Vagina (tissue), 2 donors: ENCODE measurements at regions not wholly inside any gene's neighbourhood (a gene's known extent, or its start where the extent isn't known, plus 50 kb on each side); places are given as distances from the start of the nearest gene placed in this dataset.

Experiments used
- DNase-seq, 2 donors: peaks; one replicate each; pipeline ENCODE4 v3.0.0-alpha.2; 2017; ENCODE audit errors: extremely low spot score in 2 of 2
- H3K27ac ChIP-seq: fragments of 200-600 bp; sonication (generic); one replicate; pipeline ENCODE4 v1.5.1; 2019
- H3K27me3 ChIP-seq: fragments of 200-600 bp; sonication (generic); one replicate; pipeline ENCODE4 v1.5.1; 2019
- H3K36me3 ChIP-seq, 2 donors: fragments of 200-600 bp; sonication (generic); one replicate each; pipeline ENCODE4 v1.5.1; 2017 to 2019
- H3K4me1 ChIP-seq: fragments of 200-600 bp; sonication (generic); one replicate; pipeline ENCODE4 v1.5.1; 2019
- H3K4me3 ChIP-seq, 2 donors: fragments of 200-600 bp; sonication (generic); 1 replicate in 1 of 2; 2 replicates in 1 of 2; pipeline ENCODE4 v1.5.1; 2016 to 2019
- H3K9me3 ChIP-seq: fragments of 200-600 bp; sonication (generic); one replicate; pipeline ENCODE4 v1.5.1; 2019
- CTCF ChIP-seq, 3 experiments: fragments of 450-650 bp in 2 of 3; fragments of 200-600 bp in 1 of 3; sonication (generic) in 1 of 3; IDR thresholded peaks; one replicate each; pipeline ENCODE4 v1.5.1; 2017 to 2019; ENCODE audit warnings: antibody characterized with exemption in 3 of 3, mild to moderate bottlenecking in 2 of 3, moderate library complexity in 2 of 3
- POLR2A ChIP-seq, 2 donors: fragments of 450-650 bp; IDR thresholded peaks; one replicate each; pipeline ENCODE4 v1.6.1; 2017; ENCODE audit warnings: antibody characterized with exemption in 2 of 2, mild to moderate bottlenecking in 2 of 2, moderate library complexity in 2 of 2
- POLR2AphosphoS5 ChIP-seq, 2 donors: sonication (generic); formaldehyde crosslinking; IDR thresholded peaks; one replicate each; pipeline ENCODE4 v1.9.0; 2017; ENCODE audit warnings: antibody characterized with exemption in 2 of 2, mild to moderate bottlenecking in 2 of 2, low read depth in 1 of 2; ENCODE audit not compliant: insufficient read depth in 1 of 2
- intact Hi-C: fragments of 100-400 bp; cut with DNase I; formaldehyde crosslinking; loops from one replicate; pipeline ENCODE4 v1.15.1; 2023

GRCh38 chr12:85405262-85405661, 125.2 kb downstream of the ALX1 start:
- Histone ChIP-seq H3K27ac (no peak overlapping the region), H3K27me3 (no peaks in the 10 kb centered on the region), H3K4me3 (no peak overlapping the region), H3K4me1 (no peaks in the 10 kb centered on the region), H3K9me3 (no peaks in the 10 kb centered on the region), H3K36me3 (no peaks in the 10 kb centered on the region)
- TF ChIP-seq POLR2AphosphoS5 (IDR thresholded peaks at IDR 0.05; ENCODE audit: insufficient read depth in 1 of 2, low read depth in 1 of 2), result no peak
- no peak for TF ChIP-seq POLR2A (IDR thresholded peaks at IDR 0.05)
- no peak for TF ChIP-seq CTCF (IDR thresholded peaks at IDR 0.05)
- intact Hi-C loops, result no loop called here
- no peak for DNase-seq

DNA sequence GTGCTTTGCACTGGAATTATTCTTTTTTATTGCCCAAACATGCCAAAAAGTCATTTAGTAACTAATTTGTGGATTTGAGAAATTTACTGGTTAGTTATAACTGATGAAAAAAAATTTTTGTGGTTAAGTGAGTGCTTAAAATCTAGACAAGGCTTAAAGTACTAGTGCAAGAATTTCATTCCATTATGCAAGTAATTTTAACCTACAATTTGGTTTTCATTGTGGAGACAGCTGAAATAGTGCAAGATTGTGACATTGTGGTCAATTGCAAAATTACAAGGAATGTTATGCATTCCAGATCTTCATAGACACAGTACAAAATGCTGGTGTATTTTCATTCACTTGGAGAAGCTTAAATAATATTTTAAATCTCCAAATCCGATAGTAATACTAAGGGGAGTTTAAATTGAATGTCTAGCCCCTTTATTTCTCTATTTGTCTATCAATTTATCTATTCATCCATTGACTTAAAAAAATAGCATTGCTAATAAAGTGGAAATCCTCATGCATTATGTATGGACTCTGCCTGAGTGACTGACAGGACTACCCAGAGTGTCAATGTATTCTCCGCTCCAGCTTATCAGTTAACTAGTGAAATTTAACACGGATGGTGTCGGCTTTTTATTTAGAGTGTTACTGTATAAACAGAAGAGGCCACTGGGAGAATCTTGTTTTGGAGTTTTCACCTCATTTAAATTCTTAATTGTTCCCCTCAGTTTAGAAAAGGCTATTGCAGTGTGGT, 125.9 kb downstream of the ALX1 start:
- H3K4me3 ChIP-seq, result no peak overlapping the region
- H3K36me3 ChIP-seq, result no peaks in the 10 kb centered on the region
- no peak for TF ChIP-seq POLR2AphosphoS5 (IDR thresholded peaks at IDR 0.05; ENCODE audit: insufficient read depth in 1 of 2, low read depth in 1 of 2)

GRCh38 chr12:85413266-85413665, 133.2 kb downstream of the ALX1 start:
- no peak overlapping the region for H3K27ac ChIP-seq
- no peaks in the 10 kb centered on the region for H3K9me3 ChIP-seq
- DNase-seq, result no peak
- no peak overlapping the region for H3K4me3 ChIP-seq
- intact Hi-C loops, result no loop called here
- H3K36me3 ChIP-seq, result no peaks in the 10 kb centered on the region
- no peaks in the 10 kb centered on the region for H3K27me3 ChIP-seq
- no peaks in the 10 kb centered on the region for H3K4me1 ChIP-seq
- TF ChIP-seq POLR2AphosphoS5 (IDR thresholded peaks at IDR 0.05; ENCODE audit: insufficient read depth in 1 of 2, low read depth in 1 of 2) (no peak), POLR2A (IDR thresholded peaks at IDR 0.05) (no peak), CTCF (IDR thresholded peaks at IDR 0.05) (no peak)

More for the DNA sequence above, 125.9 kb downstream of the ALX1 start:
- Histone ChIP-seq H3K27ac (no peak overlapping the region), H3K27me3 (no peaks in the 10 kb centered on the region), H3K9me3 (no peaks in the 10 kb centered on the region), H3K4me1 (no peaks in the 10 kb centered on the region)
- no peak for DNase-seq
- intact Hi-C loops, result no loop called here

DNA sequence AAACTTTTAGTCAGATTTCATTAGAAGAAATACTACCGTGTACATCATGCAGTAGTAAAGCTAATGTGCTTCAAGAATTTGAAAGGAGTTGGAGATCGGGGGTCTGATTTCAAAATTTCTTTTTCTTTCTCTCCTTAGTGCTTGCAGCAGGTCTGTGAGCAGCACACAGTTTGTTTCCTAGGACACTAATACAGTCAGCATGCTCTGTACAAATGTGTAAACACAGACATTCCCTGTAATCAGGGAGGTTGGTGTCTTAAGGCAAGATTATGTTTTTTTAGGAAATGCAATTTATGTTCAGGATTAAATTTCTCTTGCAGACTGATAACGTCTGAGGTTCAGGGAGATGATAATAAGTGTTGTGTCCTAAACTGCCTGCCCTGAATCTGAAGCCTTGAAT, 142.7 kb downstream of the ALX1 start:
- Histone ChIP-seq H3K36me3 (no peaks in the 10 kb centered on the region), H3K4me3 (no peak overlapping the region), H3K4me1 (no peaks in the 10 kb centered on the region), H3K27ac (no peak overlapping the region), H3K9me3 (no peaks in the 10 kb centered on the region), H3K27me3 (no peaks in the 10 kb centered on the region)
- intact Hi-C loops, result no loop called here
- TF ChIP-seq POLR2A (IDR thresholded peaks at IDR 0.05), result no peak
- no peak for TF ChIP-seq CTCF (IDR thresholded peaks at IDR 0.05)
- TF ChIP-seq POLR2AphosphoS5 (IDR thresholded peaks at IDR 0.05; ENCODE audit: insufficient read depth in 1 of 2, low read depth in 1 of 2), result no peak
- DNase-seq, result no peak

GRCh38 chr12:85423947-85424346, 143.9 kb downstream of the ALX1 start:
- no peaks in the 10 kb centered on the region for H3K27me3 ChIP-seq
- no peak overlapping the region for H3K4me3 ChIP-seq
- H3K4me1 ChIP-seq, result no peaks in the 10 kb centered on the region
- DNase-seq, result no peak
- H3K36me3 ChIP-seq, result no peaks in the 10 kb centered on the region
- TF ChIP-seq POLR2A (IDR thresholded peaks at IDR 0.05), result no peak
- TF ChIP-seq POLR2AphosphoS5 (IDR thresholded peaks at IDR 0.05; ENCODE audit: insufficient read depth in 1 of 2, low read depth in 1 of 2), result no peak
- no peaks in the 10 kb centered on the region for H3K9me3 ChIP-seq
- H3K27ac ChIP-seq, result no peak overlapping the region
- intact Hi-C loops, result no loop called here

DNA sequence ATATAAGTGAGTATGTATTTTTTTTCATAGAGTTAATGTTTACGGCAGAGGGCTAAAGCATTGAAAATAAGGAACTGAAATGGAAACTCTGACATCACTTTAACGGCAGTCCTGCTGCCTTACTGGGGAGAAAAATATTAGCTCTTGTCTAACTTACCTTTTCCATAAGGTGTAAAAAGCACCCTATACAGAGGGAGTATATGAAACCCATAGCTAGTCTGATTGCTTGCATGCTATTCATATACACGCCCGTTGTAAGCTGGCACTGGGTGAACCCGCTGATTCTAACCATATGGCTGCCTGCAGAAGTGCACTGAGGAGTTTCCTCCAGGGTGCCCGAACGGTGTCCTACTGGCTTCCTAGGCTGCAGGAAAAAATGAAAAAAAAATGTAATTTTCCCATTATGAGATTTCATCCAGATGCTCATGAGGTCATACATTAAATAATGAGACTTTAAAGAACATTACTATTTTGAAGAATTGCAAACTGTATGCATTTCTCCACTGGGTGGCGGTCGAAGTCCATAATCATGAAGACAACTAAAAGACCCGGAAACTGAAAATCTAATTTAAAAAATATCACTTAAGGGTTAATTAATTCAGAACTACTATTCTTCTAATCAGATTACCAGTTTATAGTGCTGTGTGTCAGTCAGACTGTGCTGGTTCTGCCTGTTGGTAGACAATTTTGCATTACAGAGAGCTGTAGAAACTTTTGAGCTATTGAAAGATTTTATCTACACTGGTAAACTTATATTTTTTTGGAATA, 144.7 kb downstream of the ALX1 start:
- intact Hi-C loops, result no loop called here
- TF ChIP-seq POLR2A (IDR thresholded peaks at IDR 0.05) (no peak), CTCF (IDR thresholded peaks at IDR 0.05) (no peak), POLR2AphosphoS5 (IDR thresholded peaks at IDR 0.05; ENCODE audit: insufficient read depth in 1 of 2, low read depth in 1 of 2) (no peak)

More for the DNA sequence above, 144.7 kb downstream of the ALX1 start:
- Histone ChIP-seq H3K27ac (no peak overlapping the region), H3K9me3 (no peaks in the 10 kb centered on the region), H3K36me3 (no peaks in the 10 kb centered on the region), H3K4me3 (no peak overlapping the region), H3K27me3 (no peaks in the 10 kb centered on the region), H3K4me1 (no peaks in the 10 kb centered on the region)
- DNase-seq, result no peak
